Suprapubic skin (tissue), 4 donors: ENCODE measurements at regions not wholly inside any gene's neighbourhood (a gene's known extent, or its start where the extent isn't known, plus 50 kb on each side); places are given as distances from the start of the nearest gene placed in this dataset.

Experiments
- POLR2A ChIP-seq, 2 donors: fragments of 450-650 bp; IDR thresholded peaks; one replicate each; pipeline ENCODE4 v1.6.1; 2017; ENCODE audit warnings: antibody characterized with exemption in 2 of 2, mild to moderate bottlenecking in 2 of 2, moderate library complexity in 2 of 2
- POLR2AphosphoS5 ChIP-seq, 3 donors: sonication (generic); formaldehyde crosslinking; IDR thresholded peaks; one replicate each; pipeline ENCODE4 v1.6.1; 2017; ENCODE audit warnings: antibody characterized with exemption in 3 of 3
- TF ChIP-seq, protein P1 (sequence below), 2 donors: fragments of 200-600 bp in 1 of 2; fragments of 450-650 bp in 1 of 2; sonication (generic) in 1 of 2; IDR thresholded peaks; one replicate each; pipeline ENCODE4 v1.5.1; 2016 to 2019; ENCODE audit warnings: antibody characterized with exemption in 2 of 2, mild to moderate bottlenecking in 1 of 2, moderate library complexity in 1 of 2

DNA sequence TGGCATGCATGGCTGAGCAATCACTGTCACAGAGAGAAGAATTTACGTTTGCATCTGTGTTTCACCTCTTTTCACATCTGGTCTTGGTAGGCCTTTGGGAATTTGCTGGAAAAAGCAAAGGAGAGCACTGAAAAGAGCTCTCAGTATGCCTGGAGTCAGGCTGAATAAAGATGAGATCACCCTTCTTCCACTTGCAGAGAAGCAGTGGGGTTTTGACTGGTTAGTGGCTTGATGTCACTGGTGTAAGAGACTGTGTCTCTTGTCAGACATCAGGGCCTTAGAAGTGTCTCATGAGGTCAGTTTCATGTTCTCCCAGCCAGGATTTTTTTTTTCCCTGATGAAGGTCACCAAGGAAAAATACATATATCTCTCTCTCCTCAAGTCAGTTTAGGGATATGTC lies 353.8 kb downstream of the INSIG2 start:
- TF ChIP-seq, protein P1, sequence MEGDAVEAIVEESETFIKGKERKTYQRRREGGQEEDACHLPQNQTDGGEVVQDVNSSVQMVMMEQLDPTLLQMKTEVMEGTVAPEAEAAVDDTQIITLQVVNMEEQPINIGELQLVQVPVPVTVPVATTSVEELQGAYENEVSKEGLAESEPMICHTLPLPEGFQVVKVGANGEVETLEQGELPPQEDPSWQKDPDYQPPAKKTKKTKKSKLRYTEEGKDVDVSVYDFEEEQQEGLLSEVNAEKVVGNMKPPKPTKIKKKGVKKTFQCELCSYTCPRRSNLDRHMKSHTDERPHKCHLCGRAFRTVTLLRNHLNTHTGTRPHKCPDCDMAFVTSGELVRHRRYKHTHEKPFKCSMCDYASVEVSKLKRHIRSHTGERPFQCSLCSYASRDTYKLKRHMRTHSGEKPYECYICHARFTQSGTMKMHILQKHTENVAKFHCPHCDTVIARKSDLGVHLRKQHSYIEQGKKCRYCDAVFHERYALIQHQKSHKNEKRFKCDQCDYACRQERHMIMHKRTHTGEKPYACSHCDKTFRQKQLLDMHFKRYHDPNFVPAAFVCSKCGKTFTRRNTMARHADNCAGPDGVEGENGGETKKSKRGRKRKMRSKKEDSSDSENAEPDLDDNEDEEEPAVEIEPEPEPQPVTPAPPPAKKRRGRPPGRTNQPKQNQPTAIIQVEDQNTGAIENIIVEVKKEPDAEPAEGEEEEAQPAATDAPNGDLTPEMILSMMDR (IDR thresholded peaks at IDR 0.05) = no peak
- TF ChIP-seq POLR2A (IDR thresholded peaks at IDR 0.05) = no peak
- no peak for TF ChIP-seq POLR2AphosphoS5 (IDR thresholded peaks at IDR 0.05)
